ENCODE measurements at regions not wholly inside any gene's neighbourhood (a gene's known extent, or its start where the extent isn't known, plus 50 kb on each side); places are given as distances from the start of the nearest gene placed in this dataset.

GRCh38 chr16:8088820-8089338 lies 501.4 kb downstream of the TMEM114 start:
- DNase-seq (ENCODE audit: low spot score) (no peak), ATAC-seq (no peak)
- Histone ChIP-seq H3K9me2 (ENCODE audit: insufficient read depth) (no peaks in the 10 kb centered on the region; the same call in 1 of the 2 replicates), H3F3A (replicated peaks; ENCODE audit: low read depth) (no peaks in the 10 kb centered on the region), H3K27me3 (ENCODE audit: insufficient read depth) (no peaks in the 10 kb centered on the region), H2AFZ (no peak overlapping the region), H3K79me2 (replicated peaks; ENCODE audit: insufficient read depth) (no peaks in the 10 kb centered on the region), H4K20me1 (replicated peaks; ENCODE audit: insufficient read depth) (no peaks in the 10 kb centered on the region), H3K4me3 (no peak overlapping the region), H3K4me1 (ENCODE audit: insufficient read depth) (no peaks in the 10 kb centered on the region), H3K4me2 (no peak overlapping the region), H3K27ac (ENCODE audit: low read depth) (no peak overlapping the region), H3K36me3 (ENCODE audit: insufficient read depth) (no peaks in the 10 kb centered on the region; the same call in 1 of the 2 replicates)
- H3K4me3 Mint-ChIP-seq: no peak overlapping the region
- no peak for TF ChIP-seq ZNF331 (CRISPR knock-in tag; IDR thresholded peaks at IDR 0.05; ENCODE audit: low read depth)
- no peaks in the 10 kb centered on the region for H3K36me3 Mint-ChIP-seq (ENCODE audit: low read depth)
- H3K27ac Mint-ChIP-seq: no peak overlapping the region
- peaks cover 13% of the 10 kb centered on the region; the same call in 1 of the 3 replicates for H3K9me3 Mint-ChIP-seq
- H3K27me3 Mint-ChIP-seq (ENCODE audit: insufficient read depth, low read depth, poor library complexity): no peaks in the 10 kb centered on the region
- H3K4me1 Mint-ChIP-seq: no peaks in the 10 kb centered on the region

DNA sequence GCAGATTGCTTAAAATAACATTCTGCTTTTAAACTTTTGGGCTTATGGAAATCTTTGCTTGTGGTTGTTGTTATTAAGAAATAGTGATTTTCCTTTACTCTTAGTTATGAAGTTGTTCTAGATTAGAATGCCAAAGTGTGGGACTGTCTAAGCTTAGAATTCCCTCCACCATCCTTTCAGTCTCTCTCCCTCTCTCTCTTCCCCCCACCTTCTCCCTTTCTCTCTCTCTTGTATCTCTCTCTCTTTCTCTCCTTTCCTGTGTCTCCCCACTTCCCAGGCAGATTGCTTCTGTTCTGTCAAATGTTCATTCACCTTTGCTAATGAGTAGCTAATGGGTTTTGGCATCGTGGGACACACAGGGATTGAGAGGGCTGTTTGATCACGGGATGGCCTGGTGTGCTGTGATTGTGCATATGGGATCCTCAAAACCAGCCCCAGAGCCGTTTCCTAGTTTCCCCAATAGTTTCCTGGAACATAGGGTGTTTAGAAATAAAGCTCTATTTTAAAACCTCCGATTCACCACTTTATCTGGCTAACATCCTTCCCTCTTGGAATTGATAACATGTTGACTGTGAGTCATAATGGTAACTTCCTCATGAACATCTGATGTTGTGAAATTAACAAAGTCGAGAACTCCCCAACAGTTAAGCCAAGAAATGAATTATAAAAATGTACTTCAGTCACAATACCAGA lies 502.6 kb downstream of the TMEM114 start:
- H3K36me3 ChIP-seq (ENCODE audit: insufficient read depth): no peaks in the 10 kb centered on the region; the same call in 1 of the 2 replicates
- Mint-ChIP-seq H3K9me3 (peaks cover 13% of the 10 kb centered on the region; the same call in 2 of the 3 replicates), H3K4me1 (no peaks in the 10 kb centered on the region), H3K4me3 (no peak overlapping the region), H3K36me3 (ENCODE audit: low read depth) (no peaks in the 10 kb centered on the region), H3K27ac (no peak overlapping the region), H3K27me3 (ENCODE audit: insufficient read depth, low read depth, poor library complexity) (no peaks in the 10 kb centered on the region)
- H3K4me3 ChIP-seq: no peak overlapping the region
- no peak overlapping the region for H2AFZ ChIP-seq
- no peak overlapping the region for H3K27ac ChIP-seq (ENCODE audit: low read depth)
- H4K20me1 ChIP-seq (replicated peaks; ENCODE audit: insufficient read depth): no peaks in the 10 kb centered on the region
- no peak for ATAC-seq
- H3K79me2 ChIP-seq (replicated peaks; ENCODE audit: insufficient read depth): no peaks in the 10 kb centered on the region
- H3K9me2 ChIP-seq (ENCODE audit: insufficient read depth): no peaks in the 10 kb centered on the region; the same call in 1 of the 2 replicates
- no peak for DNase-seq (ENCODE audit: low spot score)
- no peaks in the 10 kb centered on the region for H3F3A ChIP-seq (replicated peaks; ENCODE audit: low read depth)
- H3K4me1 ChIP-seq (ENCODE audit: insufficient read depth): no peaks in the 10 kb centered on the region
- no peaks in the 10 kb centered on the region for H3K27me3 ChIP-seq (ENCODE audit: insufficient read depth)
- H3K4me2 ChIP-seq: no peak overlapping the region
- TF ChIP-seq ZNF114 (CRISPR knock-in tag; IDR thresholded peaks at IDR 0.05) (no peak), JUNB (IDR thresholded peaks at IDR 0.05; ENCODE audit: unreplicated experiment) (no peak), REST (IDR thresholded peaks at IDR 0.05; ENCODE audit: unreplicated experiment) (no peak), CREB1 (CRISPR knock-in tag; IDR thresholded peaks at IDR 0.05; ENCODE audit: low read depth) (no peak), NANOG (IDR thresholded peaks at IDR 0.05; ENCODE audit: borderline replicate concordance) (no peak), ZNF462 (CRISPR knock-in tag; IDR thresholded peaks at IDR 0.05) (no peak), STAT1 (IDR thresholded peaks at IDR 0.05; ENCODE audit: unreplicated experiment) (no peak), CTCF (conservative IDR thresholded peaks at IDR 0.05; ENCODE audit: low read depth in 2 of 2) (no peak), POLR2AphosphoS5 (IDR thresholded peaks at IDR 0.05; ENCODE audit: low read depth) (no peak)

Measured in GM23338 (cell line).